ENCODE measurements at regions not wholly inside any gene's neighbourhood (a gene's known extent, or its start where the extent isn't known, plus 50 kb on each side); places are given as distances from the start of the nearest gene placed in this dataset.
"Not testable (repeated sequence)": the region's sequence is repeated elsewhere in the genome, so short reads cannot be mapped to it uniquely, and the experiment has no call there.

DNA sequence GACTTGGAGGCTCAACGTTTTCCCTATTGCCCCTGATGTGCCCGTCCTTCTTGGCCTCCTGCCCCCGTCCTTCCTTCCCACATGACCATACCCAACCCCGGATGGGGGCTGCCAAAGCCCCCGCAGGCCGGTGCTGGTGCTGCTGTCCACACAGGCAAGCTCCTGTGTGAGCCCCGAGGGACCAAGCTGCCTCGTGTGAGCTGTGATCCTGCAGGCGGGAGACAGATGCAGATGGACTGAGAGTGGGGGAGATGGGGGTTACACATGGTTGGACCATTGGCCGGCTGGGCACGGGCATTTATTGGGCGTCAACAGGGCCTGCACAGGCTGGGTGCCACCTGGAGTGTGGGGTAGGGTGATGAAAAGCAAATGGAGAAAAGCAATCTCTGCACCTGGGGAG, 313.2 kb upstream of the B3GAT1 start:
- no peak for DNase-seq (ENCODE audit: low read depth)

DNA sequence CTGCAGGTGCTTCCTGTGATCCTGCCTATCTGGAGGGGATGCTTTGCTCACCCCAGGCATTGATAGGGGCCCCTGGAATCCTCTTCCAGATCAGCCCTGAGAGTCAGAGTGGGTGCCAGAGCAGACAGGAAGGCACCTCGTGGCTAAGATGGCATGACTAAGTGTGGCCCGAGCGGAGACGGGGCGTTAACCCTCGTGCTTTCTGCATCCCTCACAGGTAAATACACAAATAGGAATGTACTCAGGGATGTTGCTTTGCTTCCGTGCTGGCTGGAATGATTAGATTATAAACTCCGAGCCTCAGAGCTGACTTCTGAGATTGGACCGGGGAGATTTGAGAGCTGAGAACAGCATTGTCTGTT, 312.7 kb upstream of the B3GAT1 start:
- DNase-seq (ENCODE audit: low read depth) = no peak

DNA sequence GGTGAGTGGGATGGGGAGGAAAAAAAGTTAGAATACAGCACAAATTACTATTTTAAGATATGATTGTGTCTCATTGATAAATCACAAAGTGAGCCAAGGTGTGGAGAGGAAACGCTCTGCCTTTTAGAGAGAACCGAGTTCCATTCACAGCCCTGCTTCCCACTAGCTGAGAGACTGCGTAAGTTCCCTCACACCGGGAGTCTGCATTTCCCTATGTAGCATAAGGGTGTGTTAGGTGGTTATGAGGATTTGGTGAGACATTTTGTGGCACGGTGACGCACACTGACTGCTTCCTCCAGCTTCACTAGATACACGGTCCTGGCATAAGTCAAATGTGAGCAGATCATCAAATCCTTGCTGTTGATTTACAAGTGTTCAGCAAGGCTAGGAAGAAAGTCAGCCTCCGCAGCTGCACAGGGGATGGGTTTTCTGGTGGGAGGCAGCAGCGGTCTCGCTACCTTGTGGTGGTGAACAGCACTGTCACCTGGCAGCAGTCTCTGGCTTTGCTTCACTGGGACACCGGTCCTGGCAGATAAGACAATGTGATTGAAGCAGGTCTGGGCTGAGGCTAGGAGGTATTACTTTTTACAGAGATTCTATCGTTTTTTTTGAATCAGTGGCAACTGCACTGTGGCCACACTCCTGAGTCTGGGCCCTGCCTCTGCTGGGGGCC, 312.2 kb upstream of the B3GAT1 start:
- DNase-seq (ENCODE audit: low read depth) = no peak

DNA sequence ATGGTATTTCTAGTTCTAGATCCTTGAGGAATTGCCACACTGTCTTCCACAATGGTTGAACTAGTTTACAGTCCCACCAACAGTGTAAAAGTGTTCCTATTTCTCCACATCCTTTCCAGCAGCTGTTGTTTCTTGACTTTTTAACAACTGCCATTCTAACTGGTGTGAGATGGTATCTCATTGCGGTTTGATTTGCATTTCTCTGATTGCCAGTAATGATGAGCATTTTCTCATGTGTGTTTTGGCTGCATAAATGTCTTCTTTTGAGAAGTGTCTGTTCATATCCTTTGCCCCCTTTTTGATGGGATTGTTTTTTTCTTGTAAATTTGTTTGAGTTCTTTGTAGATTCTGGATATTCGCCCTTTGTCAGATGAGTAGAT, 308.6 kb upstream of the B3GAT1 start:
- not testable (repeated sequence) for DNase-seq (ENCODE audit: low read depth)

DNA sequence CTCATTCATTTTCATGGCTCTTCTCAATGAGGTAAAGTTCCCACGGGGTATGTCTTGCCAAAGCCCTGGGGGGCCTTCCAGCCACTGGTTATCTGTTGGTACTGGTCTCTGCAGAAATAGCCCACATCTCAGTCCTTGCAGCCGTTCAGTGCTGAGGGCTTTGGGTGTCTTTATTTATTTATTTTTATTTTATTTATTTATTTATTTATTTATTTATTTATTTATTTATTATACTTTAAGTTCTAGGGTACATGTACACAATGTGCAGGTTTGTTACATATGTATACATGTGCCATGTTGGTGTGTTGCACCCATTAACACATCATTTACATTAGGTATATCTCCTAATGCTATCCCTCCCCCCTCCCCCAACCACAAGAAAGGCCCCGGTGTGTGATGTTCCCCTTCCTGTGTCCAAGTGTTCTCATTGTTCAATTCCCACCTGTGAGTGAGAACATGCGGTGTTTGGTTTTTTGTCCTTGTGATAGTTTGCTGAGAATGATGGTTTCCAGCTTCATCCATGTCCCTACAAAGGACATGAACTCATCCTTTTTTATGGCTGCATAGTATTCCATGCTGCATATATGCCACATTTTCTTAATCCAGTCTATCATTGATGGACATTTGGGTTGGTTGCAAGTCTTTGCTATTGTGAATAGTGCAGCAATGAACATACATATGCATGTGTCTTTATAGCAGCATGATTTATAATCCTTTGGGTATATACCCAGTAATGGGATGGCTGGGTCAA, 308.1 kb upstream of the B3GAT1 start:
- not testable (repeated sequence) for DNase-seq (ENCODE audit: low read depth)

DNA sequence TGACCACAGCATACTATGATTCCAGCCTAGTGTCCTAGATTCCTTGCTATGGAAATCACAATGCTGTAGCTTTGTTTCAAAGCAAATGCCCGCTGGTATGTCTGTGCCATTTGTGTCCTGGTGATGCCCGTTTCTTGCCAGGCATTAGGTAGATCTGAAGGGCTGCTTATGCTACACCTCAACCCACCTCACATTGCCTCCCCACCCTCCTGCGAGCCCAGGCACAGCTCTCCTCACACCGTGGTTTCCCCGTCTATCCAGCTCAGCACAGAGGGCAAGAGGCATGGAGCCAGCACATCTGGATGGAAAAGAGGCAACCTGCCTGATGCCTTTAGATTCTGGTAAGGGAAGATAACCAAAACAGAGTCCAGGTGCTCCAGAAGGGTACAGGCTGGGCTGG, 307.4 kb upstream of the B3GAT1 start:
- DNase-seq (ENCODE audit: low read depth) = no peak

DNA sequence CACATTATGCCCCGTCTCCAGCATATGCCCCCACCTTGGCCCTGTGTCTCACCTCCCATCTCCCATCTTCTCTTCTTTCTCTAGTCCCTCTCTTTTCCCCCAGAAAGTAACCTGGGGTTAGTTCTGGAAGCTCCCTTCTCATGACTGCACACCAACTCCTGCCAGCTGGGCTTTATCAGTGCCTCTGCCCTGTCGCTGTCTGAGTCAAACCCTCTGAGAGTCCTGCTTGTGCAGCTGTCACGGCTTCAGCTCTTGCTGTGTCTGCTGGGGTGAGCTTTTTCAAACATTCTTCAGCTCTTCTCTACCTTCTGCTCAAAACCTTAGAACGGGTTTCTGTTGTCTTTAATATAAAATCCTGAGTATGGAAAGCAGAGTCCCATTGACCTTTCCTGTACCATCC, 304.5 kb upstream of the B3GAT1 start:
- no peak for DNase-seq (ENCODE audit: low read depth)

DNA sequence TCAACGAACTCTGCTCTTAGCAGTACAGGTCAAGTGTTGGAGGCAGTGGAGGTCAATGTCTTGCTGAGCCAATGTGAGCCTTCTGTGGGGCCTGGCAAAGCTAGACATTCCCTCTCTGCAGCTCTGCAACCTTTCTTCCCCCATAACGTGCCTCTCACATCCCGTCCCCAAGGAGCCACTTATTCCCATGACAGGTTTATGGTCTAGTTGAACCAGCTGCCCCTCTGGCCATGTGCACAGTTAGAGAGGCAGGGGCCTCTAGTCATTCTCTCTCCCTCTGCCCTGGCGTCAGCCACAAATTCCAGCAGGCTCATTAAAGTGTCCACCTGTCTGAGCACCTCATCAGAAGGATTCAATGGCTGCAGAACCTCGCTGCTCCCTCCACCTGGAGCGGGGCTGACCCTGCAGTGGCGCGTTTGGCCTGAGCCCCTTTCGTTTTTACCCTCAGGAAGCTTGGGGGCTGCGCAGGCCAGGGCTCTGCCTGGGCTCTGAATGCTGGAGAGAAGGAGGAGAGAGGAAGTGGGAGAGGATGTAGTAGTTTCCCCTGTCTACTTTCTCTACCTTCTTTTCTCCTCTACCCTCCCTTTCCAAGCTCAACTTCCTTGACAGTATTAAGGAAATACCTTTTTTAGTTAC, 302.1 kb upstream of the B3GAT1 start:
- no peak for DNase-seq (ENCODE audit: low read depth)

DNA sequence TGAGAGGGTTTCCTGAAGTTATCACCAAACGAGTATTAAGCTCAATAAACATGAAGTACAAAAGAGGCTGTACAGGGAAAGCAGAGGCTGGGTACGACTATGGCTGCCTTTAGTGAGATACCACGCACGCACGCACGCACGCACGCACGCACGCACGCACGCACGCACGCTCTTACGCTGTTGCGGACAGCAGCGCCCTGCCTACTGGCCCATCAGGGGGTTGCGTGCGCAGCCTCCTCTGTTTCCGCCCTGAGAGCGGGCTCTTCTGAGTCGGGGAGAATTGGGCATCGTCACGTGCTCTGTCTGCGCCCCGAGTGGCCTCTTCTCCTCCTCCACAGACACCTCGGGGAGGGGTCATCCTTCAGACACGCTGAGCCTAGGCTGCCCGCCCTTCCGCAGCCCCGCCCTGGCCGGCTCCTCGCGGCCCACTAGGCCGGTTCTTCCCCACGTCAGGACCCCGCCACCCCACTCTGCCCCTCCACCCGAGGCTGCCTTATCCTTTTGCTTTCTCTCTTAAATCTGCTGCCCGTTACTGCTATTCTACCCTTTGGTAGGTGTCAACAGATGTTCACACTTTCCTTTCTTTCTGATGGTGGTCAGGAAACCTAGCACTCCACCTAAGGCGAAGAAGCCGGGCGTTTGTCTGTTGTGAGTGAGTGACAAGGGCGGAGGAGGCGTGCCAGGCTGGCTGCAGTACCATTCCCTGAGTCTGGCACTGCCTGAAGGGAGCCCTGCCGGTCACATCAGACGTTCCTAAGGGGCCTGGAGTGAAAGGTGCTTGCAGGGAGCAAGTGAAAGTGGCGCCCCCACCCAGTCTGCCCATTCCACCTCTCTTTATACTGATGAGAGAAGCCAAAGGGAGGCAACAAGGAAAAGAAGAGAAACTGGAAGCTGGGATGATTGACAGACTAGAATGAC, 300.4 kb upstream of the B3GAT1 start:
- no peak for DNase-seq (ENCODE audit: low read depth)

DNA sequence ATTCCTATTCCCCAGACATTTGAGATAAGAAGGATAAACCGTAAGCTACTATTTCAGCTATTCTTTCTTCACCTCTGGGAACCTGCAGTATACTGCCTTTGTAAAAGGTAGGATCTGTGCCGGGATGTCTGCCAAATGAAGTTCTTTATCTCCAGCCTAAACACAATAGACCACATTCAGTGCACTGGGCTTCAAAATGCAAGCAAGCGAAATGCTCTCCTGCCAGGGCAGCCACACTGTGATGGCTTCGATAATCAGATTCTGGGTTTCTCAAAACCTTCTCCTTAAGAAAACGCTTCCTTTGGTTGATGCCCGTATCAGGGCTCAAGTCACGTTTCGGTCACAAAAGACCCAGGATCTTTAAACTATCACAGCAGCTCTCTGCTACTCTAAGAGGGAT, 299.5 kb upstream of the B3GAT1 start:
- no peak for DNase-seq (ENCODE audit: low read depth)

DNA sequence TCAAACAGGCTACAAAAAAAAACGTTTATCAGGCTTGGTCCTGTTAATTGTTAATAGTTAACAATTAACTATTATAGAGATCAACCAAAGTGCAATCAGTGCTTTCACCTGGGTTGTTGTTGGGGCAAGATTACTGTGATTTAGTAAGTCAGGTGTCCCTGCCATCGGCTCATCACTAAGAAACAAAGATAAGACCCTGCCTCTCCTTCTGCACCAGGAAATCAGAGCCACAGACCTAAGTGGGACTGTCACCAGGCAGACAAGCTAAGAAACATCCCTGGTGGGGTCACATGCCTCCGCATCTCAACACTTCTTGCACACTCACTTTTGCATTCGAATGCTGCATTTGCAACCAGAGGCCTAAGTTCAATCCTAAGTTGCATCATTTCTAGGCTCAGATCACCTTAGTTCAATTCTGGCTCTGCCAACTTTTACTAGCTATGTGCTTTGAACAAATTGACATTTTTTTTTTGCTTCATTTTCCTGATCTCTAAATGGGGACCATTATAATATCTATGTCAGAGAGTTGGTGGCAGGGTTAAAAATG, 298.9 kb upstream of the B3GAT1 start:
- no peak for DNase-seq (ENCODE audit: low read depth)

DNA sequence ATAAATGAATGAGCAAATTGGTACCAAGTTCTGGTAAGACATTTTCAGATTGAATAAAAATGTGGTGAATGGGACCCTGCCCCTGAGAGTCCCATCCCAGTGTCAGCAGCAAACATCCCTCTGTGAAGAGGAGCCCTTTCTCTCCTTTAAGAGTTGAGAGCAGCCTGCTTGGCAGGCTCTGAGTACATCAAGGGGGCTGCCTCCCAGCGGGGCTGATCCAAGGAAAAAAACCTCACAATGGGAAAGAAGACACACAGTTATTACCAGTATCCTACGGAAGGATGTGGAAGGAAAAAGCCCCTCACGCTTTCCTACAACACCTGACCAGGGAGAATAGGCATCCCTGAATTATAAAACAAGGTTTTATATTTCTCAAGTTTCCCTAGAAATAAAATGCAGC, 293.8 kb upstream of the B3GAT1 start:
- DNase-seq (ENCODE audit: low read depth) = no peak

DNA sequence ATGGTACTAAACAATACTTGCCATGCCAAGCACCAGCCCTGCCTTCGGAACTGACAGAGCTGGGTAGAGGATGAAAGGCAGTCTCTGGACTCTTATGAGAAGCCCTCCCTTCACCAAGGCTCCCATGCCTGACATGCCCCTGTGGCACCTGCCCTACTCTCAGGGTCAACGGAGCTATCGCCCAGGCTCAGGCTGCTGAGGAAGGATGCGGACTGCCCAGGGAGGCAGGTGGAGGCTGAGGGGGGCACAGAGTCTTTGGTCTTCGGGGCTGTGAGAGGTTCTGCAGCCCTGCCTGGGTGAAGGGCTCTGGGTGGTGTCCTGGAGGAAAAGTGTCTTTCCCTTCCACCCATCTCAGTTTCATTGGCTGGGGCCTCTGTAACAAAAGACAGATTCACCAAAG, 290.8 kb upstream of the B3GAT1 start:
- no peak for DNase-seq (ENCODE audit: low read depth)

DNA sequence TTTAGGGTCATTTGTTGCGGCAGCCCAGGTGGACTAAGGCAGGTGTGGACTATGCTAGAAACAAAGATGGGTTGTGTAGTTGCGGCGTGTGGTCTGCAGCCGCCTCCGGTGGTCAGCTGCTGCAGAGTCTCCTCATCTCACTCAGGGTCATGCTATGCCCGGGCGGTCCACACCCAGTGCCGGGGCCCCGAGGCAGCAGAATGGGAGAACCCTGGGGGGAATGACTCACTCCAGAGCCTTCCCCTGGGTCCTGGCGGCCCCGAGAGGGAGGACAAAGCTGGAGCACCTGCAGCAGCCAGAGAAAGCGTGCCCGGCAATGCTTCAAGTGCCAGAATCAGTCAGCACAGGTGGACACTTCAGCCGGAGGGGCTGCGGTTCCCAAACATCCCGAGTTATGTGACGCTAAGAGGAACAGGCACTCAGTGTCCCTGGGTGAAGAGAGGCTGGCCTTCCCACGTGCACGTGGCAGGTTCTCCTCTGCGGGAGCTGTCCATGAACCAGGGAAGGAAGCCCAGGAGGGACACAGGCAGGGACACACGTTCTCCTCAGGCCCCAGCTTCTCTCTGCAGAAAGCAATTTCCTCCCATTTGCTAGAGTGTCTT, 289.6 kb upstream of the B3GAT1 start:
- no peak for DNase-seq (ENCODE audit: low read depth)

DNA sequence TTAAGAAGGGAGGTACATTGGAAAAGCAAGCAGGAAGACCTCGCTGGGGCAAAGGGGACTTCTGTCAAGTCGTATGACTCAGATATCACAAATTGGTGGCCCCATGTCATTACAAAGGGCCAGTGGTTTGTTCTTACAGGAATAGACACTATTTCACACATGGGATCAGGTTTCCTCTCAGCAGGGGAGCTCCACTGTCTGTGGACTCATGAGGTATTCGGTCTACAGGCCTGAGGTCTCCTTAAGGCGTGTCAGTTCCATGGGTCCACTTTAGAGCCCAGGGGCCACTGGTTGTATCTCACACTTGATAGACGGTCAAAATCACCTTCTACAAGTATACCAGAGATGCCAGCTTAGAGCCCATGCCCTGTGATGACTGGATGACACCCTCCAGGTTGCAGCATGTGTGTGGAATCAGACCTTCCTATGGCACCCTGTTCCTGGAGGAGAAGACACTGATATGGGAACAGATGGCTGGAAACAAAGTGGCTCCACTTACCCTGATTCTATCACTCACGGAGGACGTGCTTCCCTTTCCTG, 288.1 kb upstream of the B3GAT1 start:
- no peak for DNase-seq (ENCODE audit: low read depth)

DNA sequence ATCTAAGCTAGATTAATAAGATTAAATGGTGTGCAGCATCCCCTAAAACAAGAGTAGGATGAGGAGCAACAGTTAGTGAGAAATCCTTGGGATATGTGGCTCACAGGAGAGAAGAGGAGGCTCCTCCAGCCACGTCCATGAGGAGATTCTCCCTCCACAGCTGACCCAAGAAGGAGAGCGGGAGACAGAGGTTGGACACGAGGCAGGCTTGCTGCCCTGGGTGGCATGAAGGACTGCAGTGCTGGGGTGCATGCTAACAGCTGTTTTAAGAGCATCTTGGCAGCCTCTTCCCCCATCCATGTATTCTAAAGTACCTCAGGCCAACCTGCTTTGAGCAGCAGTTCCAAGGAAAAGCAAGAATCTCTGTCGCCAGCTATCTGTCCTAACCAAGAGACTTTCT, 284.4 kb upstream of the B3GAT1 start:
- no peak for DNase-seq (ENCODE audit: low read depth)

DNA sequence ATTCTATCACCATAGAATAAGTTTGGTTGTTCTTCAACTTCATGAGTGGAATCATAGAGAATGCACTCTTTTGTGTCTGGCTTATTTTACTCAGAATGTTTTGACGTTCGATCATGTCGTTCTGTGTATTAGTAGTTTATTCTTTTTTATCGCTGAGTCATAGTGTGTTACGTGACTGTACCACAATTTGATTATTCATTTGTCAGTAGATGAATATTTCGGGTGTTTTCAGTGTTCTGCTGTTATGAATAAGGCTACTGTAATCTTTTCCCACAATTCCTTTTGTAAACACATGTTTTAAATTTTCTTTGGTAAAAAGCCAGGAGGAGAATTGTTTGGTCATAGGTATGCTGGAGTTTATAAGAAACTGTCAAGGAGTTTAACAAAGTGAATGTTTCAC, 279.9 kb upstream of the B3GAT1 start:
- DNase-seq (ENCODE audit: low read depth) = no peak

DNA sequence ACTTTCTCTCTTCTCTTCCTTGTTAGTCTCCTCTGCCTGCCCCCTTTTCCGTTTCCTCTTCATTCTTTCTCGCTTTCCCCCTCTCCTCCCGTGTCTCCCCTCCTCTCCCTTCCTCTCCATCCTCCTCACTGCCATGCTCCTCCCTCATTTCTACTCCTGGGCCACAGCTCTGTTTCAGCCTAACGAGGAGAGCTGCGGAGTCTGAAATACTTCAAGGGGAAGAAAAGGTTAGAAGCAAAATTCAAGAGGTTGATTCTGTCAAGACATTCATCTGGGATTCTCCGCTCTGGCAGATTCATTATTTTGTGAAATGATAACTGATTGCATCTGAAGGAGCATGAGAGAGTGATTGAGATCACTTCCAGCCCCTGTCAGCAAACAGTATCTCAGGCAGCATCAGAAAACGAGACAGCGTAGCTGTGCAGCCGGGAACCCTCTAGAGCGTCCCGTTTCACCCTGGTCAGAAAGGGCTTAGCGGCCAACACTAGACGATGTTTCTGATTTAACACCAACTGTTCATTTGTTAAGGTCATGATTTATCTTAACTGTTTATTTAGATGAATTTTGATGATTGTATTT, 279.3 kb upstream of the B3GAT1 start:
- no peak for DNase-seq (ENCODE audit: low read depth)

DNA sequence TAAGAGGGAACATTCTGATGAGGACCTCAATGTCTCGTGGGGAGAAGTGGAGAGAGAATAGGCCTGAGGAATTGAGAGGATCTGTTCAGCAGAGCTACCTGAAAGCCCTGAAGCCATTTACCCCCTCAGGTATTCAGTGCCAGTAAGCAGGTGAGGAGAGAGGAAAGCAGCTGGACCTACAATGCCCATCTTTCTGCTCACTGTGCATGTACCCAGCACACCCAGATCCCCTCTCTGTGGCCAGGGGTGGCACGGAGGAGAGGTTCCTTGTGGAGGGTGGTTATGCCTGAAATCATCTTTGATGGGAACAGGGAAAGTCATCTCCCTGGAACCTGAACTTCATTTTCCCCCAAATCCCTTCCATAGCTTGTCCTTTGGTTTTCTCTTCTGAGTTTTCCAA, 277.8 kb upstream of the B3GAT1 start:
- no peak for DNase-seq (ENCODE audit: low read depth)

DNA sequence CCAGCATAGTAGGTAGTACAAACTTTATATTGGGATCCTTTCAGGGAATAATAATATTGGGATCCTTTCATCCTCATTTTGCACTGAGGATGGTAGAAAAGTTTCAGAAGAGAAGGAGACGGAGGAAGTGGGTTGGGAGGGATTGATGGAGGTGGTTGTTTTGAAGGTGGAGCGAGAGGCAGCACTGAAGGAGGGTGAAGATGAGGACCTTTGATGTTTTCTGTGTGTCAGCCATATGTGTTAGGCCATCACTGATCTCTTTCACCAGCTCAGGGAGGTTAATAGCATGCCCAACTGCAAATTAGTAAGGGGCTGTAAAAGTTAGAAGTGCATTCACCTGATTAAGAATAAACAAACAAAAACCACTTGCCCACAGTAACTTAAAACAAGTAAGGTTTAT, 275.5 kb upstream of the B3GAT1 start:
- no peak for DNase-seq (ENCODE audit: low read depth)

DNA sequence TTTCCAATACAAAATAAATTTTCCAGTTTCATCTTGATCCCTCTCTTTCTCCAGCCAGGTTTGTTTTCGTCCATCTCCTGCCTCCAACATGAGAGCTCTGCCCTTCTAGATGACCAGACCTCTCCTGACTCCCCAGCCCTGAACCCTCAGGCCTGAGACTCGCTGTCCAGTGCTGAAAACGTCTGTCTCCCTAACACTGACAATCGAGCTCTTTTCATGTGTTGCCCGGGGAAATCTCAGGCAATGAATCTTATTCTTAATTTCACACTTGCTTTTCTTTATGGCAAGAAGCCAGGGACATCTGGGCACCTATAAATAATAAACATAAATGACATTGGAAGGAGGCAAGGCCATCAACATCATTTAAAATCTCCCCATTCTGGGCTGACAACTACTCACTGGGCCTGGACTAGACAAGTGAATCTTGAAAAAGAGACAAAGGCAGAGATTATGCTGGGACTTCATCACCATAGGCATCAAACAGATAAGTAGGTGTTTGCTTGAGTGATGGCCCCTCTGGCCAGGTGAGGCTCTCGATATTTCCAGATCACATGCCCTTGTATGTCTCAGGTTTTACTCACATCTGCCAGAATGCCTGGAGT, 274.5 kb upstream of the B3GAT1 start:
- no peak for DNase-seq (ENCODE audit: low read depth)

Data from stimulated activated CD4-positive, alpha-beta T cell treated with anti-CD3 and anti-CD28 coated beads, Interleukin-2, amount 100 ng/mL, for 4 hours (primary cell).